Natural killer cell (primary cell): ENCODE measurements at regions not wholly inside any gene's neighbourhood (a gene's known extent, or its start where the extent isn't known, plus 50 kb on each side); places are given as distances from the start of the nearest gene placed in this dataset.

ENCODE experiments used
- ATAC-seq, 3 donors: fragments of 150-1000 bp in 2 of 3; fragments of 200-7000 bp in 1 of 3; cut with Tn5 transposase; 1 replicate in 1 of 3; 2 replicates in 2 of 3; pipeline ENCODE4 v1.10.0; 2021; ENCODE audit warnings: mild to moderate bottlenecking in 2 of 3, moderate library complexity in 2 of 3
- DNase-seq, 2 donors: peaks; one replicate each; pipeline versions ENCODE4 v3.0.0 to v3.0.0-alpha.2; 2013 to 2021; ENCODE audit warnings: mixed read lengths in 1 of 2
- H3K27ac ChIP-seq: one replicate; pipeline ENCODE4 v1.5.1; 2013; ENCODE audit warnings: mild to moderate bottlenecking, low read length
- H3K27me3 ChIP-seq: one replicate; pipeline ENCODE4 v1.6.1; 2013; ENCODE audit warnings: low read length; ENCODE audit not compliant: control insufficient read depth, insufficient read depth
- H3K36me3 ChIP-seq: one replicate; pipeline ENCODE4 v1.6.1; 2013; ENCODE audit warnings: low read length; ENCODE audit not compliant: control insufficient read depth, insufficient read depth
- H3K4me1 ChIP-seq: one replicate; pipeline ENCODE4 v1.6.1; 2013; ENCODE audit warnings: low read length; ENCODE audit not compliant: control insufficient read depth, insufficient read depth
- H3K4me3 ChIP-seq: one replicate; pipeline ENCODE4 v1.5.1; 2013; ENCODE audit warnings: low read length
- H3K9me3 ChIP-seq: one replicate; pipeline ENCODE4 v1.6.1; 2013; ENCODE audit warnings: low read length; ENCODE audit not compliant: control insufficient read depth, insufficient read depth
- H3K27ac Mint-ChIP-seq, 2 donors: one replicate each; pipeline ENCODE4 v1.8.0; 2022; ENCODE audit warnings: mild to moderate bottlenecking in 2 of 2, mixed read lengths in 2 of 2, moderate library complexity in 1 of 2
- H3K27me3 Mint-ChIP-seq, 2 donors: one replicate each; pipeline ENCODE4 v1.8.0; 2022; ENCODE audit warnings: low read depth in 2 of 2, mixed read lengths in 2 of 2
- H3K36me3 Mint-ChIP-seq: one replicate; pipeline ENCODE4 v1.8.0; 2022; ENCODE audit warnings: mixed read lengths
- H3K4me1 Mint-ChIP-seq, 2 donors: one replicate each; pipeline ENCODE4 v1.8.0; 2022; ENCODE audit warnings: mixed read lengths in 2 of 2
- H3K4me3 Mint-ChIP-seq: one replicate; pipeline ENCODE4 v1.8.0; 2022; ENCODE audit warnings: mild to moderate bottlenecking, moderate library complexity, mixed read lengths
- H3K9me3 Mint-ChIP-seq, 2 donors: one replicate each; pipeline ENCODE4 v1.8.0; 2022; ENCODE audit warnings: mixed read lengths in 2 of 2
- WGBS: methylation state at CpG from one replicate; pipeline ENCODE4 v1.1.7; 2013; ENCODE audit warnings: missing lambda C conversion rate; ENCODE audit not compliant: insufficient coverage; 5-methylcytosine and 5-hydroxymethylcytosine counted together
- intact Hi-C: fragments of 100-400 bp; cut with micrococcal nuclease; formaldehyde crosslinking; loops from one replicate; pipeline ENCODE4 v1.14.2; 2022
- TF ChIP-seq, protein P1 (sequence below): fragments of 200-600 bp; IDR thresholded peaks from one replicate; pipeline ENCODE4 v1.8.0; 2022; ENCODE audit warnings: antibody characterized with exemption

DNA sequence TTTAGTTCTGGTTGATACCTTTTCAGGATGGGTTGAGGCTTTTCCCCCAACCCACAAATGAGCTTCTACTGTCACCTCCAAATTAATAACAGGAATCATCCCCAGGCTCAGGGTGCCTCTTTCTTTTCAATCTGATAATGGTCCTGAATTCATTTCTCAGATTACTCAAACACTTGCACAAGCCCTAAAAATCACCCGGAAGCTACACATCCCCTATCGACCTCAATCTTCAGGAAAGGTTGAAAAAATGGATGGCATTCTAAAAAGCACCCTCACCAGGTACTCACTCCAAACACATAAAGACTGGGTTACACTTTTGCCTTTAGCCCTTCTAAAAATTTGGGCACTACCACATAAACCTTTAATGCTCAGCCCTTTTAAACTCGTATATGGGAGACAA is 79.9 kb downstream of the COQ2 start:
- H3K27ac Mint-ChIP-seq, result no peak overlapping the region
- H3K4me1 Mint-ChIP-seq, result peaks cover 27 to 31% of the 10 kb centered on the region in 2 donors
- H3K4me3 Mint-ChIP-seq, result no peak overlapping the region
- TF ChIP-seq, protein P1, sequence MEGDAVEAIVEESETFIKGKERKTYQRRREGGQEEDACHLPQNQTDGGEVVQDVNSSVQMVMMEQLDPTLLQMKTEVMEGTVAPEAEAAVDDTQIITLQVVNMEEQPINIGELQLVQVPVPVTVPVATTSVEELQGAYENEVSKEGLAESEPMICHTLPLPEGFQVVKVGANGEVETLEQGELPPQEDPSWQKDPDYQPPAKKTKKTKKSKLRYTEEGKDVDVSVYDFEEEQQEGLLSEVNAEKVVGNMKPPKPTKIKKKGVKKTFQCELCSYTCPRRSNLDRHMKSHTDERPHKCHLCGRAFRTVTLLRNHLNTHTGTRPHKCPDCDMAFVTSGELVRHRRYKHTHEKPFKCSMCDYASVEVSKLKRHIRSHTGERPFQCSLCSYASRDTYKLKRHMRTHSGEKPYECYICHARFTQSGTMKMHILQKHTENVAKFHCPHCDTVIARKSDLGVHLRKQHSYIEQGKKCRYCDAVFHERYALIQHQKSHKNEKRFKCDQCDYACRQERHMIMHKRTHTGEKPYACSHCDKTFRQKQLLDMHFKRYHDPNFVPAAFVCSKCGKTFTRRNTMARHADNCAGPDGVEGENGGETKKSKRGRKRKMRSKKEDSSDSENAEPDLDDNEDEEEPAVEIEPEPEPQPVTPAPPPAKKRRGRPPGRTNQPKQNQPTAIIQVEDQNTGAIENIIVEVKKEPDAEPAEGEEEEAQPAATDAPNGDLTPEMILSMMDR, result no peak
- 51% methylated on average over 3 of the region's 3 CpGs for WGBS
- Histone ChIP-seq H3K27ac (no peak overlapping the region), H3K4me3 (no peak overlapping the region), H3K9me3 (no peaks in the 10 kb centered on the region), H3K36me3 (no peaks in the 10 kb centered on the region), H3K4me1 (peaks cover 9% of the 10 kb centered on the region), H3K27me3 (no peaks in the 10 kb centered on the region)
- DNase-seq, result no peak
- ATAC-seq, result no peak
- peaks cover 0 to 4% of the 10 kb centered on the region in 2 donors for H3K9me3 Mint-ChIP-seq
- no peaks in the 10 kb centered on the region for H3K27me3 Mint-ChIP-seq
- no peaks in the 10 kb centered on the region for H3K36me3 Mint-ChIP-seq
- intact Hi-C loops, result no loop called here

DNA sequence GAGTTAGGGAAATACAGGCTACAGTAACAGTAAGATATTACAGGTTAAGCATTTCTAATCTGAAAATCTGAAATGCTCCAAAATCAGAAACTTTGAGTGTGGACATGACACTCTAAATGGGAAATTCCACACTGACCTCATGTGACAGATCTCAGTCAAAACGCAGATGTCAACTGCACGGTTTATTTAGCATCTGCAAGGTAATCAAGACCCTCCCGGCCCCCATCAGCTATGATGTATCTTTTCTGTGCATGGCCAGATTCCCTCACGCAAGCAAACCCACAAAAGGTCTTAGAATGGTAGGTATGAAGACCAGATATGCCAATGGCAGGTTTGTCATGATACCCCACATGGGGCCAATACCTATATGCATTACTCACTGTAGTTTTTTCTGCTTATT is 82.8 kb downstream of the COQ2 start:
- Mint-ChIP-seq H3K36me3 (no peaks in the 10 kb centered on the region), H3K27ac (no peak overlapping the region), H3K4me3 (no peak overlapping the region), H3K27me3 (no peaks in the 10 kb centered on the region), H3K9me3 (no peaks in the 10 kb centered on the region), H3K4me1 (peaks cover 9 to 16% of the 10 kb centered on the region in 2 donors)
- Histone ChIP-seq H3K4me1 (peaks cover 4% of the 10 kb centered on the region), H3K36me3 (no peaks in the 10 kb centered on the region), H3K4me3 (no peak overlapping the region), H3K9me3 (no peaks in the 10 kb centered on the region), H3K27me3 (no peaks in the 10 kb centered on the region), H3K27ac (no peak overlapping the region)
- TF ChIP-seq, protein P1, result no peak
- 67% methylated on average over 4 of the region's 4 CpGs for WGBS
- DNase-seq (no peak), ATAC-seq (peak in 1 of 3 donors; percentile 42)
- intact Hi-C loops, result no loop called here

DNA sequence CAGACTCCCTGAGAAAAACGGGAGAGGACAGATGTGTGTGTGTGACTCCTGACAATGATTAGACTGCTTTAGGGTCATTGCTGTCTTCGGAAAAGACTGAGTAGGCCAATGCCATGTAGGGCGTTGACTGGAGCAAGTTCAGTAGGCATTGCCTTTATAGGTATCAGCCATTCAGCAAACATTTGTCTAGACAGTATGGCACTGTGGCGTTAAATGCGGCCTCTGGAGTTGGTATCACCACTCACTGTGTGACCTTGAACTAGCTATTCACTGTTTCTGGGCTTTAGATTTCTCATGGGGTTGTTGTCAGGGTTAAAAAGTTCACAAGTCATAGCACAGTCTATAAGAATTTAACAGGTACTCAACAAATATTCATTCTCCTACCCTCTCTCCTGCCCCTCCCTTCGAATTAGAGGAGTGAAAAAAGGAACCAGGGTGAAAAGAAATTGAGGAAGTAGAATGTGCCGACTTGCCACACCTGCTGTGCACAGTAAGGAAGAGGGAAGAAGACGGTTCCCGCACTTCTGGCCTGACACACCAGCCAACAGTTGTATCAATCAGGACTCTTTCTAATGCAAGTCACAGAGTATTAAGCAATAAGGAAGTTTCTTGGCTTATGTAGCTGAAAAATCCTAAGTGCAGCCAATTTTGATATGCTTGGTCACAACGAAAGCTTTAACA is 83.2 kb upstream of the PLAC8 start:
- Histone ChIP-seq H3K4me3 (no peak overlapping the region), H3K4me1 (peaks cover 8% of the 10 kb centered on the region), H3K36me3 (no peaks in the 10 kb centered on the region), H3K27me3 (no peaks in the 10 kb centered on the region), H3K27ac (no peak overlapping the region), H3K9me3 (no peaks in the 10 kb centered on the region)
- Mint-ChIP-seq H3K36me3 (no peaks in the 10 kb centered on the region), H3K9me3 (no peaks in the 10 kb centered on the region), H3K4me1 (peaks cover 12 to 24% of the 10 kb centered on the region in 2 donors), H3K27me3 (no peaks in the 10 kb centered on the region), H3K27ac (peak overlapping the region in 1 of 2 donors; percentile 45), H3K4me3 (no peak overlapping the region)
- intact Hi-C loops, result no loop called here
- WGBS, result 66% methylated on average over 8 of the region's 10 CpGs
- DNase-seq (no peak), ATAC-seq (peak in 1 of 3 donors; percentile 57)
- TF ChIP-seq, protein P1, result no peak

DNA sequence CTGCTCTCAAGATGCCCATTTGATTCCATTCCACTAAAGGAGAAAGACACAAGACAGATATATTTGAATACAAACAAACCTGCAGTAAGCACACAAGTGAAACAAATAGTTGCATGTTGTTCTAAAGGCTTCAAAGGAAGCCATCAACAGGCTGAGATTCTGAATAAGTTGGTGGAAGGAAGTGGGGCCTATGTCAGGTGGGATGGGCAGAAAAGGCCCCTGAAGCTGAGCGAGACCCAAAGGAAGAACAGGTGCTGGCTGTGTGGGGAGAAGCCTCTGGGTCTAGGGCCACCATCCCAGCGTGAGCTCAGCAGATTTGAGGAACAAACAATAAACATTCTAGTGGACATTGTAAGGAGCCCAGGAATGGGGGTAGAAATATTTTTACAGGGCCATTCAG is 82.4 kb upstream of the PLAC8 start:
- Mint-ChIP-seq H3K4me1 (peaks cover 8 to 21% of the 10 kb centered on the region in 2 donors), H3K4me3 (no peak overlapping the region), H3K27ac (peak overlapping the region in 1 of 2 donors; percentile 45), H3K9me3 (no peaks in the 10 kb centered on the region), H3K36me3 (no peaks in the 10 kb centered on the region), H3K27me3 (no peaks in the 10 kb centered on the region)
- TF ChIP-seq, protein P1, result no peak
- Histone ChIP-seq H3K4me3 (no peak overlapping the region), H3K27ac (no peak overlapping the region), H3K36me3 (no peaks in the 10 kb centered on the region), H3K9me3 (no peaks in the 10 kb centered on the region), H3K4me1 (peaks cover 8% of the 10 kb centered on the region), H3K27me3 (no peaks in the 10 kb centered on the region)
- WGBS, result 73% methylated on average over 2 of the region's 2 CpGs
- intact Hi-C loops, result no loop called here
- DNase-seq, result no peak
- no peak for ATAC-seq
